K562 (cell line): ENCODE measurements at regions not wholly inside any gene's neighbourhood (a gene's known extent, or its start where the extent isn't known, plus 50 kb on each side); places are given as distances from the start of the nearest gene placed in this dataset.

Experiments used
- CCAR2 ChIP-seq: fragments of 200-400 bp; formaldehyde crosslinking; IDR thresholded peaks from 2 replicates; pipeline ENCODE4 v1.6.1; 2017; ENCODE audit warnings: mild to moderate bottlenecking, low read depth, low read length
- TF ChIP-seq, protein P1 (sequence below), 2 experiments: fragments of 450-650 bp in 1 of 2; sonication (generic) in 1 of 2; formaldehyde crosslinking in 1 of 2; IDR thresholded peaks; 2 replicates each; pipeline versions ENCODE4 v1.7.1 to v1.9.0; 2016 to 2022; ENCODE audit warnings: inconsistent platforms in 1 of 2, mild to moderate bottlenecking in 1 of 2, missing genetic modification reagents in 1 of 2

GRCh38 chr10:108307925-108308312, 1143.4 kb upstream of the SORCS1 start (continued):
- TF ChIP-seq, protein P1, sequence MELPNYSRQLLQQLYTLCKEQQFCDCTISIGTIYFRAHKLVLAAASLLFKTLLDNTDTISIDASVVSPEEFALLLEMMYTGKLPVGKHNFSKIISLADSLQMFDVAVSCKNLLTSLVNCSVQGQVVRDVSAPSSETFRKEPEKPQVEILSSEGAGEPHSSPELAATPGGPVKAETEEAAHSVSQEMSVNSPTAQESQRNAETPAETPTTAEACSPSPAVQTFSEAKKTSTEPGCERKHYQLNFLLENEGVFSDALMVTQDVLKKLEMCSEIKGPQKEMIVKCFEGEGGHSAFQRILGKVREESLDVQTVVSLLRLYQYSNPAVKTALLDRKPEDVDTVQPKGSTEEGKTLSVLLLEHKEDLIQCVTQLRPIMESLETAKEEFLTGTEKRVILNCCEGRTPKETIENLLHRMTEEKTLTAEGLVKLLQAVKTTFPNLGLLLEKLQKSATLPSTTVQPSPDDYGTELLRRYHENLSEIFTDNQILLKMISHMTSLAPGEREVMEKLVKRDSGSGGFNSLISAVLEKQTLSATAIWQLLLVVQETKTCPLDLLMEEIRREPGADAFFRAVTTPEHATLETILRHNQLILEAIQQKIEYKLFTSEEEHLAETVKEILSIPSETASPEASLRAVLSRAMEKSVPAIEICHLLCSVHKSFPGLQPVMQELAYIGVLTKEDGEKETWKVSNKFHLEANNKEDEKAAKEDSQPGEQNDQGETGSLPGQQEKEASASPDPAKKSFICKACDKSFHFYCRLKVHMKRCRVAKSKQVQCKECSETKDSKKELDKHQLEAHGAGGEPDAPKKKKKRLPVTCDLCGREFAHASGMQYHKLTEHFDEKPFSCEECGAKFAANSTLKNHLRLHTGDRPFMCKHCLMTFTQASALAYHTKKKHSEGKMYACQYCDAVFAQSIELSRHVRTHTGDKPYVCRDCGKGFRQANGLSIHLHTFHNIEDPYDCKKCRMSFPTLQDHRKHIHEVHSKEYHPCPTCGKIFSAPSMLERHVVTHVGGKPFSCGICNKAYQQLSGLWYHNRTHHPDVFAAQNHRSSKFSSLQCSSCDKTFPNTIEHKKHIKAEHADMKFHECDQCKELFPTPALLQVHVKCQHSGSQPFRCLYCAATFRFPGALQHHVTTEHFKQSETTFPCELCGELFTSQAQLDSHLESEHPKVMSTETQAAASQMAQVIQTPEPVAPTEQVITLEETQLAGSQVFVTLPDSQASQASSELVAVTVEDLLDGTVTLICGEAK (IDR thresholded peaks at IDR 0.05), result no peak
- TF ChIP-seq, protein P1 (CRISPR knock-in tag; IDR thresholded peaks at IDR 0.05), result no peak
- TF ChIP-seq CCAR2, result no peak
